WERI-Rb-1 (cell line): ENCODE measurements at regions not wholly inside any gene's neighbourhood (a gene's known extent, or its start where the extent isn't known, plus 50 kb on each side); places are given as distances from the start of the nearest gene placed in this dataset.

Experiments used
- DNase-seq: peaks from one replicate; pipeline ENCODE4 v3.0.0-alpha.2; 2020
- H3K27ac ChIP-seq: fragments of 250-450 bp; sonication (Bioruptor Pico); 2 replicates; pipeline ENCODE4 v1.5.1; 2020; ENCODE audit warnings: mild to moderate bottlenecking, moderate library complexity
- H3K27me3 ChIP-seq: fragments of 250-450 bp; sonication (Bioruptor Pico); 2 replicates; pipeline ENCODE4 v1.5.1; 2021; ENCODE audit warnings: mild to moderate bottlenecking, low read depth, moderate library complexity; ENCODE audit not compliant: insufficient read depth, severe bottlenecking
- H3K36me3 ChIP-seq: fragments of 250-450 bp; sonication (Bioruptor Pico); 2 replicates; pipeline ENCODE4 v1.5.1; 2020; ENCODE audit warnings: mild to moderate bottlenecking, moderate library complexity
- H3K4me3 ChIP-seq: 2 replicates; pipeline ENCODE4 v1.5.1; 2011; ENCODE audit warnings: low read depth, mild to moderate bottlenecking, control low read depth, low read length
- H3K9me3 ChIP-seq: fragments of 250-450 bp; sonication (Bioruptor Pico); 2 replicates; pipeline ENCODE4 v1.5.1; 2021; ENCODE audit warnings: mild to moderate bottlenecking, moderate library complexity; ENCODE audit not compliant: severe bottlenecking
- TF ChIP-seq, protein P1 (sequence below): IDR thresholded peaks from 2 replicates; pipeline ENCODE4 v1.5.1; 2011; ENCODE audit warnings: low read depth, mild to moderate bottlenecking, control low read depth, inconsistent platforms, low read length

DNA sequence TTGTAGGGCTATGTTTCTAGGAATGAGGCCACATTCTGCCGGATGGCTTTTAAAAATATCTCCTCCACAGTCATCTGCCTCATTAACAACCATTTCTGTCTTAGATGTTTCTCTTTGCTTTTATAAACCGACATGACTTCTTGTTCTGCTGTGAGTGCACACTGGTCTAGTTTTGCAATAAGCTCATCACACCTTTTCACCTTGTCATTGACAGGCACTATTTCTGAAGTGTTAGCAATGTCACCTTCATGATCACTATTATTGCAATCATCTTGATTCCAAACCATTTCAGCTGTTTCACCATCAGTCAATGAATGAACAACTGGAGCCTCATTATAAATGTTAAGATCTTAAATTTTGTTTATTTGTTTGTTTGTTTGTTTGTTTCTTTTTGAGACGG, 523.7 kb upstream of the DSEL start:
- Histone ChIP-seq H3K27me3 (no peaks in the 10 kb centered on the region), H3K9me3 (no peaks in the 10 kb centered on the region), H3K36me3 (no peaks in the 10 kb centered on the region), H3K4me3 (no peak overlapping the region), H3K27ac (no peak overlapping the region)
- TF ChIP-seq, protein P1, sequence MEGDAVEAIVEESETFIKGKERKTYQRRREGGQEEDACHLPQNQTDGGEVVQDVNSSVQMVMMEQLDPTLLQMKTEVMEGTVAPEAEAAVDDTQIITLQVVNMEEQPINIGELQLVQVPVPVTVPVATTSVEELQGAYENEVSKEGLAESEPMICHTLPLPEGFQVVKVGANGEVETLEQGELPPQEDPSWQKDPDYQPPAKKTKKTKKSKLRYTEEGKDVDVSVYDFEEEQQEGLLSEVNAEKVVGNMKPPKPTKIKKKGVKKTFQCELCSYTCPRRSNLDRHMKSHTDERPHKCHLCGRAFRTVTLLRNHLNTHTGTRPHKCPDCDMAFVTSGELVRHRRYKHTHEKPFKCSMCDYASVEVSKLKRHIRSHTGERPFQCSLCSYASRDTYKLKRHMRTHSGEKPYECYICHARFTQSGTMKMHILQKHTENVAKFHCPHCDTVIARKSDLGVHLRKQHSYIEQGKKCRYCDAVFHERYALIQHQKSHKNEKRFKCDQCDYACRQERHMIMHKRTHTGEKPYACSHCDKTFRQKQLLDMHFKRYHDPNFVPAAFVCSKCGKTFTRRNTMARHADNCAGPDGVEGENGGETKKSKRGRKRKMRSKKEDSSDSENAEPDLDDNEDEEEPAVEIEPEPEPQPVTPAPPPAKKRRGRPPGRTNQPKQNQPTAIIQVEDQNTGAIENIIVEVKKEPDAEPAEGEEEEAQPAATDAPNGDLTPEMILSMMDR, result no peak
- no peak for DNase-seq

DNA sequence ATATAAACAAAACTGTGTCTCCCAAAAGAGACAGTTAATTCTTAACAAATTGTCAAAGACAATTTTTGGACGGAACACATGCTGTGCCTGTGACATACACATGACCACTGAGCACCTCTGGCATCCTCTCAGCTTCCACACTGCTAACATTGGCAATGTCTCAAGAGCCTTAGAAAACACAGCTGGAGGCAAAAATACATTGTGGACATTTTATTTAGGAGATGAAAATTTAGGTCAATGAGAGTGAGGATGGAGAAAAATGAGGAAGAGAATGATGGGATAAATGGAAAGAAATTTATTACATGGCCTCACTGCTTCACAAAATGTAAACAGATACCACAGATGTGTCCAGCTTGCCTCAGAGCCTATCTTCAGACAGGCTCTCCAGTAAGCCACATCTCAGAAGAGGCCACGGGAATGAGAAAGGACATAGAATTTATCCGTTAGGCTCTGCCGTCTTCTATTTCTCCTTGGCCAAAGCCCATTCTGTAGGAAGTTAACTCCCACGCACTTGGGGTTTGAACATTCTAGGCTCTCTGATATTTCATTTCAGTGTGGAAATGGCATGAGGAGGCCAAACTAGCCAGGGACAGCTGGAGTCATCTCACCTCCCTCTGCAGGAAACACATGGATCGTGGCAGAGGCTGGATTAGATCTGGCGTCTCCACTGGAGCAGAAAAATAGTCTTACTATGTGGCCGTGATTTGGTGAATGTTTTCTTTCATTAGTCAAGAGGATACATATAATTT, 519.4 kb upstream of the DSEL start:
- Histone ChIP-seq H3K36me3 (no peaks in the 10 kb centered on the region), H3K9me3 (no peaks in the 10 kb centered on the region), H3K4me3 (no peak overlapping the region), H3K27me3 (no peaks in the 10 kb centered on the region), H3K27ac (no peak overlapping the region)
- TF ChIP-seq, protein P1, result no peak
- DNase-seq, result no peak

DNA sequence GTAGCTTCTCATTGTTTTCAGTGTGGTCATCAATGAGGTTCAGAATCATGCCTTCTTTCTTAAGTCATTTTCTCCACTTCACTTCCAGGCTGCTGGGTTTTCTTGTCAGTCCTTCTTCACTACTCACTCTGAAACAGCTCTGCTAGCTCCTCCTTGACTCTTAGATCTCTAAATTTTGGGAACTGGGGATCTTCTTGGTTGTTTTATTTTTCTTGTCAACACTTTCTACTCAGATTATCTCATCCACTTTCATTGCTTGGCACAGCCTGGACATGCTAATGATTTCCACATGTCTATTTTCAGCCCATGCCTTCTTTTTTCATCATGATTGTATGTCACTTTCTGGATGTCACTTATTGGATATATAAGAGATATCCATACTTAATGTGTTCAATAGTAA, 517.8 kb upstream of the DSEL start:
- no peaks in the 10 kb centered on the region for H3K27me3 ChIP-seq
- TF ChIP-seq, protein P1, result no peak
- DNase-seq, result no peak
- H3K9me3 ChIP-seq, result no peaks in the 10 kb centered on the region
- H3K36me3 ChIP-seq, result no peaks in the 10 kb centered on the region
- no peak overlapping the region for H3K4me3 ChIP-seq
- no peak overlapping the region for H3K27ac ChIP-seq

DNA sequence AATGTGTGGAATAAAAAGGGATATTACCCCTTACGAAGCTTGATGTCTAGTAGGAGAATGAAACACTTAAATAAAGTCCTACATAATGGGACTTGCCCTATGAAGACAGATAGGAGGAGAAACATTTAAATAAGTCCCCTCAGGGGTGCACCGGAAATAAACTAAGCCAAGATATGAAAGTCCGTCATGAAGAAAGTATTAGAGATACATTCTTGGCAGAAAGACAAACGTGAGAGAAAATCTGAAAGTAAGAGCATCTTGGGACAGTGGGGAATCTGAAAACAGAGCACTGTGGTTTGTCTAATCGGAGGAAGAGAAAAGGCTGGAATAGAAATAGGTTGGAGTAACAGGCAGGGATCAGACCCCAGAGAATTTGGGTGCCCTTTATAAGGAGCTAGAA, 516.9 kb upstream of the DSEL start:
- Histone ChIP-seq H3K27ac (no peak overlapping the region), H3K4me3 (no peak overlapping the region), H3K36me3 (no peaks in the 10 kb centered on the region), H3K27me3 (no peaks in the 10 kb centered on the region), H3K9me3 (no peaks in the 10 kb centered on the region)
- DNase-seq, result no peak
- TF ChIP-seq, protein P1, result no peak

DNA sequence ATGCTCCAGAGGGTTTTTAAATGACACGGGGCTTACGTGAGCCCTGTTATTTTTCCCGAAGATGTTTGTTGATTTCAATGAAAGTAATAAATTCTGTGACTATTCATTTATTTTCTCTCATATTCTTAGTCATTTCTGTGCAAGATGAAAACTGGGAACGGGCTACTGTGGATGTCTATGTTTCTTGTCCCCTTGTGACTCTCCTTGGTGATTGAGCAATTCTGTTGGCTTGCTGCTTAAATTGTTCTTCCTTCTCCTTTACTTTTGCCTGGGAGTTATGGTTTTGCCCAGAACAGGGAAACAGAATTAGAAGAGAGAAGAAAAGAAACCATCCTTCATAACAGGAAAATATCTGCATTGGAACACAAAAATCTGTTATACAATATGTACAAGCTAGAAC, 508.2 kb upstream of the DSEL start:
- Histone ChIP-seq H3K27ac (no peak overlapping the region), H3K4me3 (no peak overlapping the region), H3K9me3 (no peaks in the 10 kb centered on the region), H3K36me3 (no peaks in the 10 kb centered on the region), H3K27me3 (no peaks in the 10 kb centered on the region)
- TF ChIP-seq, protein P1, result no peak
- DNase-seq, result no peak

DNA sequence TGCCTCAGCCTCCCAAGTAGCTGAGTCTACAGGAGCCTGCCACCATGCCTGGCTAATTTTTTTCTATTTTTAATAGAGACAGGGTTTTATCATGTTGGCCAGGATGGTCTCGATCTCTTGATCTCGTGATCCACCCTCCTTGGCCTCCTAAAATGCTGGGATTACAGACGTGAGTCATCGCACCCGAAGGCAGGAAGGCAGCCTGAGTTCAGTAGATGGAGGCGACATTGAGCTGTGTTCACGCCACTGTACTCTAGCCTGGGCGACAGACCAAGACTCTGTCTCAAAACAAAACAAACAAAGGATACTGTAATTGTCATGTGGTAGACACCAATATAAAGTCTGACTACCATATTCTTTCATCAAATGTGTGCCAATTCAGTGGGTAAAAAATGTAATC, 500.9 kb upstream of the DSEL start:
- DNase-seq, result no peak
- TF ChIP-seq, protein P1, result no peak
- no peak overlapping the region for H3K4me3 ChIP-seq
- no peaks in the 10 kb centered on the region for H3K27me3 ChIP-seq
- no peak overlapping the region for H3K27ac ChIP-seq
- H3K9me3 ChIP-seq, result no peaks in the 10 kb centered on the region
- H3K36me3 ChIP-seq, result no peaks in the 10 kb centered on the region
